Hematopoietic multipotent progenitor cell treated with erythropoietin and hydrocortisone succinate and interleukin-3 and kit ligand, for 6 days (in vitro differentiated cells): ENCODE measurements at regions not wholly inside any gene's neighbourhood (a gene's known extent, or its start where the extent isn't known, plus 50 kb on each side); places are given as distances from the start of the nearest gene placed in this dataset.
"Not testable (repeated sequence)": the region's sequence is repeated elsewhere in the genome, so short reads cannot be mapped to it uniquely, and the experiment has no call there.

Source experiments
- DNase-seq: peaks from one replicate; pipeline ENCODE4 v3.0.0-alpha.2; 2015

GRCh38 chr16:87008664-87009063 is 308.5 kb downstream of the C16orf95 start:
- DNase-seq: no peak

GRCh38 chr16:87012954-87013938 is 303.9 kb downstream of the C16orf95 start:
- DNase-seq: no peak

GRCh38 chr16:87014112-87014511 is 303.1 kb downstream of the C16orf95 start:
- no peak for DNase-seq

- DNase-seq: no peak
These were observed 302.2 kb downstream of the C16orf95 start for GRCh38 chr16:87015021-87015420.

- DNase-seq: no peak
These were observed 300.9 kb downstream of the C16orf95 start for GRCh38 chr16:87016046-87017035.

GRCh38 chr16:87017371-87018012 is 299.7 kb downstream of the C16orf95 start:
- peak; percentile 6 for DNase-seq

- DNase-seq: no peak
These were observed 291.5 kb downstream of the C16orf95 start for GRCh38 chr16:87025676-87026075.

- DNase-seq: no peak
These were observed 290.1 kb downstream of the C16orf95 start for GRCh38 chr16:87027056-87027616.

- no peak for DNase-seq
These were observed 288.5 kb downstream of the C16orf95 start for GRCh38 chr16:87028481-87029320.

GRCh38 chr16:87032554-87032953 is 284.6 kb downstream of the C16orf95 start:
- no peak for DNase-seq

GRCh38 chr16:87033021-87033471 is 284.1 kb downstream of the C16orf95 start:
- no peak for DNase-seq

GRCh38 chr16:87033541-87034300 is 283.5 kb downstream of the C16orf95 start:
- DNase-seq: no peak

GRCh38 chr16:87034317-87034716 is 282.9 kb downstream of the C16orf95 start:
- DNase-seq: no peak

- DNase-seq: no peak
These were observed 282.1 kb downstream of the C16orf95 start for GRCh38 chr16:87035053-87035452.

GRCh38 chr16:87037012-87037411 is 280.2 kb downstream of the C16orf95 start:
- DNase-seq: no peak

- not testable (repeated sequence) for DNase-seq
These were observed 278.7 kb downstream of the C16orf95 start for GRCh38 chr16:87038528-87038927.

- no peak for DNase-seq
These were observed 276.7 kb downstream of the C16orf95 start for GRCh38 chr16:87040169-87041117.

GRCh38 chr16:87041286-87041685 is 275.9 kb downstream of the C16orf95 start:
- DNase-seq: no peak

GRCh38 chr16:87042551-87043230 is 274.5 kb downstream of the C16orf95 start:
- no peak for DNase-seq
